Body of pancreas (tissue), 4 donors: ENCODE measurements at regions not wholly inside any gene's neighbourhood (a gene's known extent, or its start where the extent isn't known, plus 50 kb on each side); places are given as distances from the start of the nearest gene placed in this dataset.

ENCODE experiments used
- CTCF ChIP-seq, 7 experiments: fragments of 450-650 bp in 4 of 7; fragments of 200-600 bp in 3 of 7; sonication (generic) in 3 of 7; IDR thresholded peaks; one replicate each; pipeline ENCODE4 v1.5.1; 2016 to 2019; ENCODE audit warnings: antibody characterized with exemption in 7 of 7
- POLR2A ChIP-seq, 3 donors: fragments of 450-650 bp; IDR thresholded peaks; one replicate each; pipeline ENCODE4 v1.6.1; 2016; ENCODE audit warnings: antibody characterized with exemption in 3 of 3, mild to moderate bottlenecking in 2 of 3

GRCh38 chr4:32631831-32632230 lies 1911.7 kb downstream of the PCDH7 start:
- TF ChIP-seq CTCF (IDR thresholded peaks at IDR 0.05): no peak
- TF ChIP-seq POLR2A (IDR thresholded peaks at IDR 0.05): no peak
